ENCODE measurements at regions not wholly inside any gene's neighbourhood (a gene's known extent, or its start where the extent isn't known, plus 50 kb on each side); places are given as distances from the start of the nearest gene placed in this dataset.
A peak's percentile ranks its signal among the peaks of the same experiment; 100 is the strongest.
"Not testable (repeated sequence)": the region's sequence is repeated elsewhere in the genome, so short reads cannot be mapped to it uniquely, and the experiment has no call there.

DNA sequence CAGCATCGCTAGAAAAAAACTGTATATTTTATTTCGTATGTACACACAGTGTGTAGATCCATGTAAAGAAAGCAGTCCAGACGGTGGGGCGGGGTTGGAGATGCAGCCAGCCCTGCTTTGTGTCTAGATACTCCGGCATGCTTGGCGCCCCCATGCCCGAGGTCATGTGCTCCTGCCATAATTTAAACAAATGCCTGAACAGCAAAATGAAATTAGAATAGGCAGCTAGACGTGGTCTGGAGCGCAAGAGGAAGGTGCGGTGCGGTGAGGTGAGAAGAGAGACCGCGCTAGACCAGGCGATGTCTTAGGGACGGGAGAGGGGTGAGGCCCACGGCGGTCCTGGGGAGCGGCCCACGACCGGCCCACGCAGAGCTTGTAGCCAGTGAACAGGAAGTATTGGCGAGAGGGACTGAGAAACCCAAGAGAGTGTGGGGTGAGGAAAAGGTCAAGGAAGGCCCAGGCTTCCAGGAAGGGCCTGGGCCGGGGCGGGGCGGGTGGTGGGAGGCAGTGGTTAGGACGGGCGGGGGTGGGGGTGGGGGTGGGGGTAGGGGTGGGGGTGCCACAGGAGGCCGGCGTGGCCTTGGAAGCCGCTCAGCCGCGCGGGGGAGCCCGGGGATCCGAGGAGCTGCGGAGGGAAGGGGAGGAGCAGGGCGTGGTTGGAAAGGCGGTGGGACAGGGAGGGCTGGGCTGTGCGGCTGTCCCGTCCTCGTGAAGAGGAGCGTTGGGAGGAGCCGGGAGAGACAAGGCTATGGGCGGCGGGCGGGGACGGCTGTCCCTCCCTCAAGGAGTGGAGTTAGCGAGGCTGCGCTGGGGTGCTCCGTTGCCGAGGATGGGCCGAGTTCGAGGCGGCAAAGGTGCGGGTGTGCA is 254.7 kb upstream of the SGCG start:
- H3K4me3 ChIP-seq (replicated peaks in 1 of 4; ENCODE audit: control extremely low read depth in 1 of 4, insufficient read depth in 1 of 4, low read depth in 3 of 4, low read length in 4 of 4) = peak overlapping the region in 2 of 4 experiments; percentile 28 to 37
- no peak overlapping the region for H3K4me2 ChIP-seq (ENCODE audit: extremely low read depth, insufficient read depth, low read length)
- DNase-seq (ENCODE audit: low read depth in 2 of 2) = peak; percentile 40 to 70

DNA sequence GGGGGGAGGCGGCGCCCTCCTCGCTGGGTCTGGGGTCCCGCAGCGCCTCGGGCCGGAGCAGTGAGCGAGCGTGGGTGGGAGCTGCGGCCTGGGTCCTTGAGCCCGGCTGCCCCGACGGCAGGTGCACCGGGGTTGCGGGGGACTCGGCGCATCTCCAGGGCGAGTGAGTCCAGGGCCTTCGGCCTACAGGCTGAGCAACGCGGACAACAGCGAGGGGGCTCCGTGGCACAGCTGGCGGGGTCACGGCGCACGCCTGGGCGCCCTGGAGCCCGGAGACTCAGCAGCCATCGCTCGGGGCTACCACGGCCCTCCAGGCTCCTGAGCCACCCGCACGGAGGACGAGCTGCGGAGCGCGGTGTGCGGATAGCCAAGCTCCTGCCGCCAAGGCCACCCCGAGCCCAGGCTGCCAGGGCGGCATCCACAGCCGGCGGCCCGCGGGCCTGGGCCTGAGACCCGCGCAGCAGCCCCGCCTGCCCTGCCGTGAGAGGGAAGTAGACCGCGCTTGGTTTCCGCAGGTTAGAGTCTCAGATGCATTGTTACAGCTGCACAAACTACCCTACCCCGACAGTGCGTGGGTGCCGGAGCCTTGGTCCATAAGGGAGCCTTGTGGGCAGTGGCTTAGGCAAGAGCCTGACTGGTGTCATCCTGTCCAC is 253.9 kb upstream of the SGCG start:
- H3K4me2 ChIP-seq (ENCODE audit: extremely low read depth, insufficient read depth, low read length) = no peak overlapping the region
- H3K4me3 ChIP-seq (replicated peaks in 1 of 4; ENCODE audit: control extremely low read depth in 1 of 4, insufficient read depth in 1 of 4, low read depth in 3 of 4, low read length in 4 of 4) = peak overlapping the region in 2 of 4 experiments; percentile 32 to 37
- no peak overlapping the region for H3K27ac ChIP-seq (ENCODE audit: insufficient read depth, low read length)
- DNase-seq (ENCODE audit: low read depth in 2 of 2) = no peak
- H2AFZ ChIP-seq (ENCODE audit: low read length) = peak overlapping the region; percentile 33
- TF ChIP-seq, protein P1, sequence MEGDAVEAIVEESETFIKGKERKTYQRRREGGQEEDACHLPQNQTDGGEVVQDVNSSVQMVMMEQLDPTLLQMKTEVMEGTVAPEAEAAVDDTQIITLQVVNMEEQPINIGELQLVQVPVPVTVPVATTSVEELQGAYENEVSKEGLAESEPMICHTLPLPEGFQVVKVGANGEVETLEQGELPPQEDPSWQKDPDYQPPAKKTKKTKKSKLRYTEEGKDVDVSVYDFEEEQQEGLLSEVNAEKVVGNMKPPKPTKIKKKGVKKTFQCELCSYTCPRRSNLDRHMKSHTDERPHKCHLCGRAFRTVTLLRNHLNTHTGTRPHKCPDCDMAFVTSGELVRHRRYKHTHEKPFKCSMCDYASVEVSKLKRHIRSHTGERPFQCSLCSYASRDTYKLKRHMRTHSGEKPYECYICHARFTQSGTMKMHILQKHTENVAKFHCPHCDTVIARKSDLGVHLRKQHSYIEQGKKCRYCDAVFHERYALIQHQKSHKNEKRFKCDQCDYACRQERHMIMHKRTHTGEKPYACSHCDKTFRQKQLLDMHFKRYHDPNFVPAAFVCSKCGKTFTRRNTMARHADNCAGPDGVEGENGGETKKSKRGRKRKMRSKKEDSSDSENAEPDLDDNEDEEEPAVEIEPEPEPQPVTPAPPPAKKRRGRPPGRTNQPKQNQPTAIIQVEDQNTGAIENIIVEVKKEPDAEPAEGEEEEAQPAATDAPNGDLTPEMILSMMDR (conservative IDR thresholded peaks at IDR 0.05 in 1 of 2, IDR thresholded peaks at IDR 0.05 in 1 of 2; ENCODE audit: low read depth in 1 of 2, low read length in 2 of 2) = no peak
- no peak for TF ChIP-seq EZH2 (IDR thresholded peaks at IDR 0.05; ENCODE audit: low read length, missing control alignments)
- H3K9me3 ChIP-seq (ENCODE audit: control insufficient read depth, insufficient read depth, low read depth, low read length) = no peaks in the 10 kb centered on the region
- no peaks in the 10 kb centered on the region for H3K4me1 ChIP-seq (ENCODE audit: control insufficient read depth, extremely low read depth, insufficient read depth, low read length)
- H3K9ac ChIP-seq (ENCODE audit: insufficient read depth, low read length) = no peak overlapping the region
- no peaks in the 10 kb centered on the region for H3K79me2 ChIP-seq (ENCODE audit: control insufficient read depth, insufficient read depth, low read length)
- no peaks in the 10 kb centered on the region for H4K20me1 ChIP-seq (ENCODE audit: control insufficient read depth, extremely low read depth, insufficient read depth, low read length)
- no peaks in the 10 kb centered on the region for H3K27me3 ChIP-seq (ENCODE audit: control insufficient read depth, insufficient read depth, low read length)
- H3K36me3 ChIP-seq (ENCODE audit: control insufficient read depth, insufficient read depth, low read length) = no peaks in the 10 kb centered on the region

More for the DNA sequence above, 254.7 kb upstream of the SGCG start:
- no peaks in the 10 kb centered on the region for H3K4me1 ChIP-seq (ENCODE audit: control insufficient read depth, extremely low read depth, insufficient read depth, low read length)
- no peaks in the 10 kb centered on the region for H4K20me1 ChIP-seq (ENCODE audit: control insufficient read depth, extremely low read depth, insufficient read depth, low read length)
- no peaks in the 10 kb centered on the region for H3K9me3 ChIP-seq (ENCODE audit: control insufficient read depth, insufficient read depth, low read depth, low read length)
- H3K79me2 ChIP-seq (ENCODE audit: control insufficient read depth, insufficient read depth, low read length) = no peaks in the 10 kb centered on the region
- peak overlapping the region; percentile 33 for H2AFZ ChIP-seq (ENCODE audit: low read length)
- H3K27ac ChIP-seq (ENCODE audit: insufficient read depth, low read length) = no peak overlapping the region
- no peaks in the 10 kb centered on the region for H3K27me3 ChIP-seq (ENCODE audit: control insufficient read depth, insufficient read depth, low read length)
- no peak overlapping the region for H3K9ac ChIP-seq (ENCODE audit: insufficient read depth, low read length)
- TF ChIP-seq, protein P1 (conservative IDR thresholded peaks at IDR 0.05 in 1 of 2, IDR thresholded peaks at IDR 0.05 in 1 of 2; ENCODE audit: low read depth in 1 of 2, low read length in 2 of 2) = no peak
- no peak for TF ChIP-seq EZH2 (IDR thresholded peaks at IDR 0.05; ENCODE audit: low read length, missing control alignments)
- H3K36me3 ChIP-seq (ENCODE audit: control insufficient read depth, insufficient read depth, low read length) = no peaks in the 10 kb centered on the region

DNA sequence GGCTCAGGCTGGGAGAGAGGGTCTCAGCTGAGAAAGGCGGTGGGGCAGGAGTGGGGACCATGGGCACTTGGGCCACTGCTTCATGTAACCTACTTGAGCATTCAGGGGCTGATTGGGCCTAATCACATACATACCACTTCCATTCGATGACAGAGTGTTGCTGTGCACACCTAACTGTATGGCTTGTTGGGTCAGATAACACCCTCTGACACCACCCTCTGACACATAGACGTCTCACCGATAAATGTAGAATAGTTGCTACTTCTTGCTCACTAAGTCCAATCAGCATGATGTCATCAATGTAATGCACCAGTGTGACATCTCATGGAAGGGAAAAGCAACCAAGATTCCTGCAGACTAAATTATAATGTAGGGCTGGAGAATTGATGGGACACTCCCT is 252.9 kb upstream of the SGCG start:
- H3K4me3 ChIP-seq (replicated peaks in 1 of 4; ENCODE audit: control extremely low read depth in 1 of 4, insufficient read depth in 1 of 4, low read depth in 3 of 4, low read length in 4 of 4); H2AFZ ChIP-seq (ENCODE audit: low read length); DNase-seq (ENCODE audit: low read depth in 2 of 2); H3K4me1 ChIP-seq (ENCODE audit: control insufficient read depth, extremely low read depth, insufficient read depth, low read length); H3K9ac ChIP-seq (ENCODE audit: insufficient read depth, low read length); H3K27me3 ChIP-seq (ENCODE audit: control insufficient read depth, insufficient read depth, low read length); H3K27ac ChIP-seq (ENCODE audit: insufficient read depth, low read length); H3K36me3 ChIP-seq (ENCODE audit: control insufficient read depth, insufficient read depth, low read length); H3K79me2 ChIP-seq (ENCODE audit: control insufficient read depth, insufficient read depth, low read length); H3K4me2 ChIP-seq (ENCODE audit: extremely low read depth, insufficient read depth, low read length); H3K9me3 ChIP-seq (ENCODE audit: control insufficient read depth, insufficient read depth, low read depth, low read length); H4K20me1 ChIP-seq (ENCODE audit: control insufficient read depth, extremely low read depth, insufficient read depth, low read length): not testable (repeated sequence)
